ENCODE measurements at regions not wholly inside any gene's neighbourhood (a gene's known extent, or its start where the extent isn't known, plus 50 kb on each side); places are given as distances from the start of the nearest gene placed in this dataset.

DNA sequence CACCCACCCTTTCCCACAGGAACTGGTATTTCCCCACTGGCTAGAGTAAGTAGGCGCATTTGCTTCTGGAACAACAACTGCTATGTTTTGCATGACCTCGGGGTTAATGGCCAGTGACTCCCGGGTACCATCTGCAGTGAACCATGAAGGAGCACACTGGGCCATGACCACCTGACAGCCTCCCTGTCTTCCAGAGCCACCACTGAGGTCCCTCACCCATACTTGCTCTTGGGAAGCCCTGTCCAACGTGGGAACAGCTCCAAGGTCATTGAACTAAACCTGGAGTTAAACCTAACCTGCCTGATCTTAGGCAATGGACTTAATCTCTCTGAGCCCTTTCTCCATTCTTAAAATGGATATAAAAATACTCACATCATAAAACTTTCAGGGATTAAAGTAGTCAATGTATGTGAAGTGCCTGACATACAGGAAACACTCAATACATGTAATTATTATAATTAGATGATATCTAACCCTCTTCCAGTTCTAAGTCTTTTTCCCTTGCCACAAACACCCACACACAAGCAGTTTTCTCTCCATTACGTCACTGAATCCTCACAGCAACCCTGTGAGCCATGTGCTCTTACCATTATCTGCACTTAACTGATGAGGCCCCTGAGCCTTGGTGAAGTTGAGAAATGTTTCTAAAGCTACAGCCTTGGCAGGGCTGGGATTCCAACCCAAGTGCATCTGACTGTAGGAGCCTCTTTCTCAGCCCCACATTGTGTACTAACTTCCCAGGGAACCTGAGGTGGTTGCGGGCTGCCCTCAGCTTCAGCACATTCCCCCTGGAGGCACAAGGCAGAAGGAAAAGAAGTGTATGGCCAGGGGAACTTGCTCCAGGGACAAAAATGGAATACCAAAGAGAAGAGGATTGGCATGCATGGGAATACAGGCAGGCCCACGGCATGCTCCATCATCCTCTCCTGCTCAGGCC lies 74.5 kb upstream of the NCAM1 start:
- Histone ChIP-seq H2BK12ac (ENCODE audit: low read depth, low read length) (no peak overlapping the region), H2BK5ac (ENCODE audit: low read depth, low read length) (no peak overlapping the region), H3K14ac (ENCODE audit: insufficient read length) (no peak overlapping the region), H3K4ac (replicated peaks; ENCODE audit: insufficient read length, low read depth, low read length) (no peak overlapping the region), H4K91ac (replicated peaks; ENCODE audit: insufficient read length, low read length) (no peak overlapping the region), H3K27ac (ENCODE audit: low read depth, low read length) (no peak overlapping the region), H3K9ac (replicated peaks in 1 of 4; ENCODE audit: extremely low read depth in 1 of 4, low read depth in 3 of 4, low read length in 3 of 4) (no peak overlapping the region), H3K27me3 (replicated peaks in 1 of 4; ENCODE audit: control insufficient read depth in 3 of 4, extremely low read depth in 1 of 4, insufficient read depth in 3 of 4, low read length in 3 of 4) (peaks cover 0 to 5% (median 2%) of the 10 kb centered on the region in 4 experiments; a peak in 4 of 7 replicates), H3K79me1 (ENCODE audit: low read depth, low read length) (no peaks in the 10 kb centered on the region; the same call in 1 of the 2 replicates), H4K20me1 (replicated peaks in 1 of 2; ENCODE audit: control insufficient read depth in 1 of 2, insufficient read depth in 2 of 2, low read length in 2 of 2) (no peaks in the 10 kb centered on the region), H3K23ac (ENCODE audit: insufficient read length) (no peak overlapping the region), H3K18ac (ENCODE audit: extremely low read depth, low read length) (no peak overlapping the region), H3K4me1 (replicated peaks in 1 of 4; ENCODE audit: control insufficient read depth in 3 of 4, insufficient read depth in 4 of 4, low read length in 3 of 4) (no peaks in the 10 kb centered on the region; a peak in 1 of 7 replicates), H4K5ac (ENCODE audit: insufficient read length, low read depth, low read length) (no peak overlapping the region), H2BK120ac (replicated peaks; ENCODE audit: low read depth, low read length) (no peak overlapping the region), H3K79me2 (ENCODE audit: control insufficient read depth in 1 of 2, insufficient read depth in 2 of 2, low read length in 2 of 2) (no peaks in the 10 kb centered on the region), H3K9me3 (ENCODE audit: insufficient read depth in 2 of 2, low read depth in 1 of 2, low read length in 1 of 2) (no peaks in the 10 kb centered on the region), H2AK5ac (ENCODE audit: low read depth, low read length) (no peak overlapping the region), H3K23me2 (ENCODE audit: low read depth, low read length) (no peaks in the 10 kb centered on the region), H4K8ac (ENCODE audit: extremely low read depth, insufficient read depth, low read length) (peak overlapping the region; percentile 51; the same call in 1 of the 2 replicates), H2BK15ac (ENCODE audit: low read length) (no peak overlapping the region), H3K36me3 (ENCODE audit: control insufficient read depth in 2 of 4, insufficient read depth in 4 of 4, low read length in 3 of 4) (no peaks in the 10 kb centered on the region), H3K4me2 (ENCODE audit: insufficient read depth in 1 of 2, low read depth in 2 of 2, low read length in 2 of 2) (no peak overlapping the region), H3K4me3 (ENCODE audit: extremely low read depth in 1 of 4, insufficient read depth in 2 of 4, low read depth in 3 of 4, low read length in 4 of 4) (no peak overlapping the region), H3K56ac (replicated peaks; ENCODE audit: insufficient read length, low read depth, low read length) (no peak overlapping the region), H2BK20ac (ENCODE audit: low read length) (no peak overlapping the region), H2AFZ (ENCODE audit: low read length) (no peak overlapping the region)
- CTCF ChIA-PET (ENCODE audit: partially characterized antibody), result interaction anchor here (1.0 kb wide), 1 partner anchor 20 kb away, joined by 3 read pairs; no protein-coding TSS in a partner anchor
- POLR2A ChIA-PET (ENCODE audit: partially characterized antibody), result no interaction called here
- FAIRE-seq (no peak), DNase-seq (ENCODE audit: low read depth in 1 of 2, low spot score in 2 of 2) (no peak)
- TF ChIP-seq ATF2 (IDR thresholded peaks at IDR 0.05; ENCODE audit: low read length) (no peak), EP300 (IDR thresholded peaks at IDR 0.05; ENCODE audit: borderline replicate concordance in 1 of 2, low read depth in 2 of 2, low read length in 2 of 2) (no peak), USF2 (IDR thresholded peaks at IDR 0.05; ENCODE audit: low read length) (no peak)
- WGBS, 2 experiments (ENCODE audit: extremely low coverage in 1 of 2, insufficient coverage in 1 of 2, insufficient read length in 1 of 2, insufficient replicate concordance in 2 of 2, low coverage in 1 of 2, low lambda C conversion rate in 2 of 2, missing lambda C conversion rate in 1 of 2), result 88% methylated on average over 7 of the region's 7 CpGs; no CpG with 5 or more reads in 1 of the 2 experiments

Measured in H1 (cell line).